HCT116 (cell line): ENCODE measurements at regions not wholly inside any gene's neighbourhood (a gene's known extent, or its start where the extent isn't known, plus 50 kb on each side); places are given as distances from the start of the nearest gene placed in this dataset.

Source experiments
- ATAC-seq: fragments of 200-7000 bp; cut with Tn5 transposase; 2 replicates; pipeline ENCODE4 v1.9.1; 2020; ENCODE audit warnings: mild to moderate bottlenecking, moderate library complexity
- BruUV-seq: library from RNA; stranded (reverse); fragments of 400-500 nt; replicated peaks from 2 replicates; lab custom pipeline; 2021; lab: Mats Ljungman, UMichigan
- CTCF ChIA-PET: fragments of 300-600 bp; sonication (Branson Sonifier 250); formaldehyde crosslinking; loops from one replicate; lab custom pipeline; 2021; ENCODE audit warnings: antibody characterized with exemption; lab: Charles Lee
- POLR2A ChIA-PET: fragments of 300-600, 350-600 bp; sonication (Branson Sonifier 250); formaldehyde crosslinking; loops from one replicate; lab custom pipeline; 2021; ENCODE audit warnings: antibody characterized with exemption; lab: Charles Lee
- RAD21 ChIA-PET, 2 experiments: fragments of 300-600 bp; sonication (Branson Sonifier 250); formaldehyde crosslinking; loops; one replicate each; lab custom pipeline; 2023; ENCODE audit warnings: low total read pairs in 2 of 2; ENCODE audit not compliant: uncharacterized antibody in 2 of 2, unreplicated experiment in 2 of 2, low non-redundant PET in 1 of 2; lab: Charles Lee
- DNase-seq: peaks from one replicate; pipeline ENCODE4 v3.0.0-alpha.2; 2010; ENCODE audit warnings: low read depth, low spot score
- H2AFZ ChIP-seq: fragments of 200-600 bp; shearing (Covaris generic), sonication (generic); 2 replicates; pipeline ENCODE4 v1.6.1; 2017; ENCODE audit warnings: low read depth, mixed run types, mixed read lengths, antibody characterized with exemption, low read length; ENCODE audit not compliant: poor library complexity, severe bottlenecking
- H3K27ac ChIP-seq: 2 replicates; pipeline ENCODE4 v1.5.1; 2012; ENCODE audit warnings: low read depth, low read length
- H3K27me3 ChIP-seq: fragments of 200-600 bp; sonication (generic); 2 replicates; pipeline ENCODE4 v1.6.1; 2016; ENCODE audit warnings: mixed run types, low read length, mixed read lengths; ENCODE audit not compliant: insufficient read depth
- H3K36me3 ChIP-seq, 2 experiments: fragments of 200-500 bp in 1 of 2; fragments of 200-600 bp in 1 of 2; sonication (Bioruptor generic) in 1 of 2; sonication (generic) in 1 of 2; 2 replicates each; pipeline versions ENCODE4 v1.5.1 to v1.6.1; 2014 to 2016; ENCODE audit warnings: low read length in 2 of 2, inconsistent platforms in 1 of 2, mixed read lengths in 1 of 2, mixed run types in 1 of 2; ENCODE audit not compliant: insufficient read depth in 2 of 2, control insufficient read depth in 1 of 2
- H3K4me1 ChIP-seq, 2 experiments: fragments of 200-600 bp in 1 of 2; sonication (generic) in 1 of 2; 2 replicates each; pipeline versions ENCODE4 v1.5.1 to v1.6.1; 2012 to 2017; ENCODE audit warnings: low read length in 2 of 2, inconsistent platforms in 1 of 2, mild to moderate bottlenecking in 1 of 2, mixed read lengths in 1 of 2, mixed run types in 1 of 2, moderate library complexity in 1 of 2; ENCODE audit not compliant: insufficient read depth in 2 of 2, control insufficient read depth in 1 of 2
- H3K4me2 ChIP-seq: fragments of 200-600 bp; sonication (generic); 2 replicates; pipeline ENCODE4 v1.6.1; 2017; ENCODE audit warnings: mixed run types, low read length, mixed read lengths
- H3K4me3 ChIP-seq, 2 experiments: fragments of 200-600 bp in 1 of 2; sonication (generic) in 1 of 2; replicated peaks in 1 of 2; 2 replicates each; pipeline ENCODE4 v1.5.1; 2011 to 2016; ENCODE audit warnings: low read length in 2 of 2, control low read depth in 1 of 2, low read depth in 1 of 2, mild to moderate bottlenecking in 1 of 2, mixed read lengths in 1 of 2, mixed run types in 1 of 2
- H3K79me2 ChIP-seq: fragments of 200-600 bp; sonication (generic); 2 replicates; pipeline ENCODE4 v1.6.1; 2017; ENCODE audit warnings: mild to moderate bottlenecking, mixed run types, low read length, moderate library complexity, mixed read lengths; ENCODE audit not compliant: insufficient read depth
- H3K9ac ChIP-seq: fragments of 200-600 bp; sonication (generic); 2 replicates; pipeline ENCODE4 v1.6.1; 2016; ENCODE audit warnings: low read length, mixed read lengths
- H3K9me2 ChIP-seq: fragments of 200-600 bp; sonication (generic), shearing (Covaris generic); 2 replicates; pipeline ENCODE4 v1.6.1; 2017; ENCODE audit warnings: mixed run types, mild to moderate bottlenecking, moderate library complexity; ENCODE audit not compliant: insufficient read depth
- H3K9me3 ChIP-seq, 2 experiments: fragments of 200-500 bp in 1 of 2; fragments of 200-600 bp in 1 of 2; sonication (Bioruptor generic) in 1 of 2; sonication (generic) in 1 of 2; 2 replicates each; pipeline ENCODE4 v1.6.1; 2014 to 2017; ENCODE audit warnings: low read length in 2 of 2, mixed read lengths in 2 of 2, inconsistent platforms in 1 of 2, low read depth in 1 of 2, mild to moderate bottlenecking in 1 of 2, mixed run types in 1 of 2, moderate library complexity in 1 of 2; ENCODE audit not compliant: control insufficient read depth in 1 of 2, insufficient read depth in 1 of 2
- H4K20me1 ChIP-seq: fragments of 200-600 bp; sonication (generic), shearing (Covaris generic); 2 replicates; pipeline ENCODE4 v1.6.1; 2017; ENCODE audit warnings: mixed run types, mild to moderate bottlenecking, moderate library complexity; ENCODE audit not compliant: insufficient read depth
- ATF3 ChIP-seq: IDR thresholded peaks from 2 replicates; pipeline ENCODE4 v1.6.1; 2012
- CEBPB ChIP-seq: IDR thresholded peaks from 2 replicates; pipeline ENCODE4 v1.6.1; 2012; ENCODE audit warnings: low read depth
- ELF1 ChIP-seq: IDR thresholded peaks from 2 replicates; pipeline ENCODE4 v1.6.1; 2012; ENCODE audit warnings: low read depth, borderline replicate concordance
- EZH2 ChIP-seq: fragments of 200-600 bp; sonication (generic); IDR thresholded peaks from 2 replicates; pipeline ENCODE4 v1.6.1; 2017; ENCODE audit warnings: antibody characterized with exemption, mixed run types
- EZH2phosphoT487 ChIP-seq: fragments of 200-600 bp; IDR thresholded peaks from 2 replicates; pipeline ENCODE4 v1.6.1; 2018; ENCODE audit warnings: antibody characterized with exemption, borderline replicate concordance
- JUND ChIP-seq: IDR thresholded peaks from 2 replicates; pipeline ENCODE4 v1.6.1; 2012
- MAX ChIP-seq: IDR thresholded peaks from 2 replicates; pipeline ENCODE4 v1.6.1; 2012
- POLR2A ChIP-seq: IDR thresholded peaks from 2 replicates; pipeline ENCODE4 v1.7.0; 2011; ENCODE audit warnings: borderline replicate concordance; ENCODE audit not compliant: insufficient read depth, insufficient read length; ENCODE audit errors: extremely low read depth
- SP1 ChIP-seq: IDR thresholded peaks from 2 replicates; pipeline ENCODE4 v1.6.1; 2012; ENCODE audit warnings: low read depth
- YY1 ChIP-seq: IDR thresholded peaks from 2 replicates; pipeline ENCODE4 v1.6.1; 2011; ENCODE audit warnings: low read length, low read depth, moderate library complexity, mild to moderate bottlenecking; ENCODE audit not compliant: insufficient replicate concordance; ENCODE audit errors: extremely low read depth
- ZBTB33 ChIP-seq: IDR thresholded peaks from 2 replicates; pipeline ENCODE4 v1.6.1; 2011; ENCODE audit warnings: mild to moderate bottlenecking, low read length, moderate library complexity; ENCODE audit not compliant: insufficient replicate concordance; ENCODE audit errors: extremely low read depth
- ZFX ChIP-seq: fragments of 450-650 bp; IDR thresholded peaks from 2 replicates; pipeline ENCODE4 v1.6.1; 2017
- intact Hi-C: fragments of 100-400 bp; cut with micrococcal nuclease; formaldehyde crosslinking; loops from 2 replicates; pipeline ENCODE4 v1.10.0; 2022

- BruUV-seq: no TSS peak
- POLR2A ChIA-PET: no interaction called here
- H3K27me3 ChIP-seq: no peaks in the 10 kb centered on the region
- TF ChIP-seq JUND (no peak), MAX (no peak), SP1 (no peak), YY1 (no peak), ZBTB33 (no peak), EZH2 (no peak), EZH2phosphoT487 (no peak), ELF1 (no peak), POLR2A (no peak), ZFX (no peak), CEBPB (no peak), ATF3 (no peak)
- H3K9me3 ChIP-seq: no peaks in the 10 kb centered on the region
- DNase-seq (no peak), ATAC-seq (no peak)
- CTCF ChIA-PET: no interaction called here
- RAD21 ChIA-PET: no interaction called here
- H3K36me3 ChIP-seq: no peaks in the 10 kb centered on the region
- no peak overlapping the region for H3K9ac ChIP-seq
- H3K79me2 ChIP-seq: no peaks in the 10 kb centered on the region
- H3K4me1 ChIP-seq: no peaks in the 10 kb centered on the region
- H2AFZ ChIP-seq: no peak overlapping the region
- H3K4me3 ChIP-seq: no peak overlapping the region
- no peaks in the 10 kb centered on the region for H4K20me1 ChIP-seq
- H3K9me2 ChIP-seq: no peaks in the 10 kb centered on the region
- no peak overlapping the region for H3K27ac ChIP-seq
- intact Hi-C loops: no loop called here
- H3K4me2 ChIP-seq: no peak overlapping the region
These were observed 174.9 kb downstream of the ZNF281 start for GRCh38 chr1:200234938-200235337.
